Mesothelial cell of epicardium (in vitro differentiated cells): ENCODE measurements at regions not wholly inside any gene's neighbourhood (a gene's known extent, or its start where the extent isn't known, plus 50 kb on each side); places are given as distances from the start of the nearest gene placed in this dataset.

Experiments
- DNase-seq, 2 experiments: peaks; one replicate each; pipeline ENCODE4 v3.0.0; 2021; ENCODE audit warnings: low spot score in 2 of 2; ENCODE audit not compliant: unreplicated experiment in 2 of 2
- H3K27ac Mint-ChIP-seq: 2 replicates; pipeline ENCODE4 v1.8.0; 2021; ENCODE audit warnings: mixed read lengths
- H3K27me3 Mint-ChIP-seq: 2 replicates; pipeline ENCODE4 v1.8.0; 2021; ENCODE audit warnings: low read depth, mixed read lengths
- H3K36me3 Mint-ChIP-seq: 2 replicates; pipeline ENCODE4 v1.8.0; 2021; ENCODE audit warnings: mixed read lengths
- H3K4me1 Mint-ChIP-seq: 2 replicates; pipeline ENCODE4 v1.8.0; 2021; ENCODE audit warnings: mixed read lengths
- H3K4me3 Mint-ChIP-seq: 2 replicates; pipeline ENCODE4 v1.8.0; 2021; ENCODE audit warnings: mild to moderate bottlenecking, moderate library complexity, mixed read lengths
- H3K9me3 Mint-ChIP-seq: 2 replicates; pipeline ENCODE4 v1.8.0; 2021; ENCODE audit warnings: mixed read lengths
- TF ChIP-seq, protein P1 (sequence below): fragments of 200-600 bp; sonication (generic); IDR thresholded peaks from one replicate; pipeline ENCODE4 v1.5.0; 2021; ENCODE audit warnings: antibody characterized with exemption; ENCODE audit not compliant: unreplicated experiment

DNA sequence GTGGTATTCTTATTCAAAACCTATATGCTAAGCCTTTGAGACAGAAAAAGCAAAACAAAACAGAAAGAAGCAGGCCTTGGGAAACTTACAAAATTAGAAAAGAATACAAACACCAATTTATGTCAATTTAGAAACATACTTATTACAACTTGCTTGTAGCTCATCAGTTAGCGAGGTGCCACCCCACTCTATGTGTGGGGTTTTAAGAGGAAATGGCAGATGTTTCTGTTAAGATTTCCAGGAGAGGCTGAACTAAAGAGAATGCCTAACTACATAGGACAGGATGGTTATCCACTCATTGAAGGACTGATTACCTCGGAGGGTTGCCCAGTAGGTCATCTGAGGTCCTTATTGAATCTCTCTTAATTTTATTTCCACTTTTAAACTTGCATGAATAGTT is 302.0 kb downstream of the ETS1 start:
- peaks cover 2% of the 10 kb centered on the region for H3K27me3 Mint-ChIP-seq
- no peak overlapping the region for H3K27ac Mint-ChIP-seq
- DNase-seq = no peak
- H3K36me3 Mint-ChIP-seq = no peaks in the 10 kb centered on the region
- H3K4me1 Mint-ChIP-seq = peaks cover 10% of the 10 kb centered on the region
- H3K4me3 Mint-ChIP-seq = no peak overlapping the region
- TF ChIP-seq, protein P1, sequence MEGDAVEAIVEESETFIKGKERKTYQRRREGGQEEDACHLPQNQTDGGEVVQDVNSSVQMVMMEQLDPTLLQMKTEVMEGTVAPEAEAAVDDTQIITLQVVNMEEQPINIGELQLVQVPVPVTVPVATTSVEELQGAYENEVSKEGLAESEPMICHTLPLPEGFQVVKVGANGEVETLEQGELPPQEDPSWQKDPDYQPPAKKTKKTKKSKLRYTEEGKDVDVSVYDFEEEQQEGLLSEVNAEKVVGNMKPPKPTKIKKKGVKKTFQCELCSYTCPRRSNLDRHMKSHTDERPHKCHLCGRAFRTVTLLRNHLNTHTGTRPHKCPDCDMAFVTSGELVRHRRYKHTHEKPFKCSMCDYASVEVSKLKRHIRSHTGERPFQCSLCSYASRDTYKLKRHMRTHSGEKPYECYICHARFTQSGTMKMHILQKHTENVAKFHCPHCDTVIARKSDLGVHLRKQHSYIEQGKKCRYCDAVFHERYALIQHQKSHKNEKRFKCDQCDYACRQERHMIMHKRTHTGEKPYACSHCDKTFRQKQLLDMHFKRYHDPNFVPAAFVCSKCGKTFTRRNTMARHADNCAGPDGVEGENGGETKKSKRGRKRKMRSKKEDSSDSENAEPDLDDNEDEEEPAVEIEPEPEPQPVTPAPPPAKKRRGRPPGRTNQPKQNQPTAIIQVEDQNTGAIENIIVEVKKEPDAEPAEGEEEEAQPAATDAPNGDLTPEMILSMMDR = no peak
- H3K9me3 Mint-ChIP-seq = no peaks in the 10 kb centered on the region

- no peak for DNase-seq
- TF ChIP-seq, protein P1 = no peak
- H3K4me3 Mint-ChIP-seq = no peak overlapping the region
These were observed 302.7 kb downstream of the ETS1 start for GRCh38 chr11:128284634-128285033.

GRCh38 chr11:128283451-128283850 is 303.9 kb downstream of the ETS1 start:
- no peak overlapping the region for H3K4me3 Mint-ChIP-seq
- H3K9me3 Mint-ChIP-seq = no peaks in the 10 kb centered on the region
- DNase-seq = no peak
- no peaks in the 10 kb centered on the region for H3K36me3 Mint-ChIP-seq
- H3K27ac Mint-ChIP-seq = no peak overlapping the region
- peaks cover 2% of the 10 kb centered on the region for H3K27me3 Mint-ChIP-seq
- TF ChIP-seq, protein P1 = no peak
- H3K4me1 Mint-ChIP-seq = peaks cover 2% of the 10 kb centered on the region

More at GRCh38 chr11:128284634-128285033, 302.7 kb downstream of the ETS1 start:
- H3K27me3 Mint-ChIP-seq = peaks cover 2% of the 10 kb centered on the region
- H3K9me3 Mint-ChIP-seq = no peaks in the 10 kb centered on the region
- H3K27ac Mint-ChIP-seq = no peak overlapping the region
- peaks cover 8% of the 10 kb centered on the region for H3K4me1 Mint-ChIP-seq
- no peaks in the 10 kb centered on the region for H3K36me3 Mint-ChIP-seq

DNA sequence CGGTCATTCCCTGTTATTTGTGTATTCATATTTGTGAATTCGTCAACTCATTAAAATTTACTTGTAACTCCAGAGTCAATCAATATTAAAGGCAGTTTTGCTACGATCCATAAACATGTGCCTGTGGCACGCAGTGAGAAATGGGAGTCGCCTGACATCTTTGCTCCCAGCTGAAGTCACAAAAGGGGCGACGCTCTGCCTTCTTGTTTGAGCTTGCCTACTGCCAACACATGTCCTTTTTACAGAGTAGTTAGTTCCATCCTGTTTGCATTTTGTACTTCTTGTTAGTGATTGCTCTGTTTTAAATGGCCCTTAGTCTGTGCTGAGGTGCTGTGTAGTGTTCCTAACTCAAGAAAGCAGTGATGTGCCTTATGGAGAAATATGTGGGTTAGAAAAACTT is 305.3 kb downstream of the ETS1 start:
- Mint-ChIP-seq H3K4me1 (peaks cover 2% of the 10 kb centered on the region), H3K36me3 (no peaks in the 10 kb centered on the region), H3K9me3 (no peaks in the 10 kb centered on the region), H3K27me3 (peaks cover 1% of the 10 kb centered on the region), H3K4me3 (no peak overlapping the region), H3K27ac (no peak overlapping the region)
- TF ChIP-seq, protein P1 = no peak
- DNase-seq = no peak

DNA sequence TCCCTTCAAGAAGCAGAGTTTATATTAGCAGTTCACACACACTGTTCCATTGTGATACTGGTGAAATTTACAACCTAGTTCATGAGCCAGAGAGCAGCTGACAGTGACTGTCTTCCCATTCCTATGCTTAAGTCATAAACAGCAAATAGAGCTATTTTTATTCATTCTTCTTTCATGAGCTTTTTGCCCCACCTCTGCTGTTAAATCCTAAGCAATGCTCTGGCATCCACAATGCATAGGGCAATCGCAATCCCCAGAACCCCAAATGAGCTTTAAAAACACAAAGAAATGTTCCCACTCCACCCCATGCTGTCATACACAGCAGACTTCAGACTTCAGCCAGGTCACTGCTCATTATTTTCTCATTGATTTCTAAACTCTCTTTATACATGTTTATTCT is 307.5 kb downstream of the ETS1 start:
- peak overlapping the region; percentile 1 for H3K27ac Mint-ChIP-seq
- H3K4me1 Mint-ChIP-seq = peaks cover 2% of the 10 kb centered on the region
- no peak overlapping the region for H3K4me3 Mint-ChIP-seq
- TF ChIP-seq, protein P1 = no peak
- no peaks in the 10 kb centered on the region for H3K27me3 Mint-ChIP-seq
- no peak for DNase-seq
- peaks cover 3% of the 10 kb centered on the region for H3K36me3 Mint-ChIP-seq
- H3K9me3 Mint-ChIP-seq = peaks cover 9% of the 10 kb centered on the region

- Mint-ChIP-seq H3K4me3 (no peak overlapping the region), H3K36me3 (peaks cover 3% of the 10 kb centered on the region), H3K4me1 (no peaks in the 10 kb centered on the region), H3K27me3 (no peaks in the 10 kb centered on the region), H3K27ac (no peak overlapping the region), H3K9me3 (peaks cover 30% of the 10 kb centered on the region)
- no peak for DNase-seq
- TF ChIP-seq, protein P1 = no peak
These were observed 313.6 kb downstream of the ETS1 start for GRCh38 chr11:128273736-128274135.
